NCI-H1694 (cell line): ENCODE measurements at regions not wholly inside any gene's neighbourhood (a gene's known extent, or its start where the extent isn't known, plus 50 kb on each side); places are given as distances from the start of the nearest gene placed in this dataset.
A peak's percentile ranks its signal among the peaks of the same experiment; 100 is the strongest.
"Not testable (repeated sequence)": the region's sequence is repeated elsewhere in the genome, so short reads cannot be mapped to it uniquely, and the experiment has no call there.

Experiments
- DNase-seq: peaks from one replicate; lab custom pipeline; 2025; lab: John Stamatoyannopoulos, UW

- DNase-seq, result no peak
These were observed 226.5 kb upstream of the STEAP1 start for GRCh38 chr7:89927762-89928161.

- DNase-seq, result no peak
These were observed 225.8 kb upstream of the STEAP1 start for GRCh38 chr7:89928451-89928850.

DNA sequence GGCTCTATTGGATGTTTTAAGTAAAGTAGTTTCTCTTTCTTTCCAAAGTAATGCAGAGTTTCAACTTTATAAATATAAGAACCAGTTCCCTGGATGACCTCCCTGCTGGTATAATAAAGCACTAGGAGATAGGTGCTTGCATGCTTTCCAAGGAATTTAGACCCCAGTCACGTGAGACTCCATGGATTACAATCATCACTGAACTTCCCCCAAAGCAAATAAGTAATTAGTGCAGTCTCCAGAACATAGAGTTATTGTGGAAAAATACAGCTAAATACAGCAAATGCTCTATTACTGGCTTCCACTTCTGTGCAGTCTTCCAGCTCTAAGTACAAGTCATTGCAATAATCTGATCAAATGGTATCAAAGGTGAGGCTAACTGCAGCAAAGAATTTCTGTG is 220.2 kb upstream of the STEAP1 start:
- no peak for DNase-seq

DNA sequence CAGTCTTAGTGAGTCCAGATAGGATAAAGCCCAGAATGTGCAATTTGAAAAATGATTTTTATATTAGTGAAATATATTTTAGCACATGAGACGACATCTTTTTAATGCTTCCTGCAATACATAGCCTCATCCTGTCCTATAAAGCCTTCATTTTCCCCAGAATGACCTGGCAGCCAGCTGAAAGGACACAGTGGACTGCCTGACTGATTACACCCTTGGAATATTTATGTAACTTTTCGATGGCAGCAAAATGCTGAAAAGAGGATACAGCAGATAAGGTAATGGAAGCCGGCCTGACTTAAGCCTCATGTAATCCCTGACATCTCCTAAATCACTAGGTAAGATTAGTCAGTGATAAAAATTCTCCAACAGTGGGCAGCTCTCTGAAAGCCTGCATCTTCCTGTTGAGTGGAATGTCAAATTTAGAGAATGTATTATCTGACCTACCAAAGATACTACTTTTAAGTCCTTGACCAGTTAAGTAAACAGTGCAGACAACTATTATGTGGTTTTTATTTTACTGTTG is 210.7 kb upstream of the STEAP1 start:
- no peak for DNase-seq

- DNase-seq, result no peak
These were observed 195.7 kb upstream of the STEAP1 start for GRCh38 chr7:89958525-89959068.

GRCh38 chr7:89966067-89966664 is 188.1 kb upstream of the STEAP1 start:
- no peak for DNase-seq

GRCh38 chr7:89975577-89975976 is 178.7 kb upstream of the STEAP1 start:
- no peak for DNase-seq

GRCh38 chr7:89987665-89988064 is 166.6 kb upstream of the STEAP1 start:
- DNase-seq, result no peak

- no peak for DNase-seq
These were observed 166.2 kb upstream of the STEAP1 start for GRCh38 chr7:89988074-89988473.

GRCh38 chr7:89989454-89989853 is 164.8 kb upstream of the STEAP1 start:
- no peak for DNase-seq

GRCh38 chr7:89994483-89994882 is 159.8 kb upstream of the STEAP1 start:
- no peak for DNase-seq

GRCh38 chr7:89998554-89998953 is 155.7 kb upstream of the STEAP1 start:
- no peak for DNase-seq

- peak; percentile 16 for DNase-seq
These were observed 148.4 kb upstream of the STEAP1 start for GRCh38 chr7:90005836-90006235.

- DNase-seq, result no peak
These were observed 147.1 kb upstream of the STEAP1 start for GRCh38 chr7:90007001-90007654.

- DNase-seq, result no peak
These were observed 146.4 kb upstream of the STEAP1 start for GRCh38 chr7:90007831-90008230.

DNA sequence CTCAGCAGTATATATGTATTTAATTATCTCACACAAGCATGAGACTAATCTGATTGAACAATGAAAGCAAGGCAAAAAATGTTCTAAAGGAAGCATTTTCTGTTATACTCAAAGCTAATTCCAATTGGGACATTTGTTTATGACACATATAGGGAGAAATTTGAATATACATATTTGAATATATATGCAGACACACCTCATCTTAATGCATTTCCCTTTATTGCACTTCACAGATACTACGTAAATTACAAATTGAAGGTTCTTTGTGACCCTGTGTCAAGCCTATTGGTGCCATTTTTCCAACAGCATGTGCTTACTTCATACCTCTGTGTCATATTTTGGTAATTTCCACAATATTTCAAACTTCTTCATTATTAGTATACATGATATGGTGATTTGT is 132.1 kb upstream of the STEAP1 start:
- DNase-seq, result no peak

DNA sequence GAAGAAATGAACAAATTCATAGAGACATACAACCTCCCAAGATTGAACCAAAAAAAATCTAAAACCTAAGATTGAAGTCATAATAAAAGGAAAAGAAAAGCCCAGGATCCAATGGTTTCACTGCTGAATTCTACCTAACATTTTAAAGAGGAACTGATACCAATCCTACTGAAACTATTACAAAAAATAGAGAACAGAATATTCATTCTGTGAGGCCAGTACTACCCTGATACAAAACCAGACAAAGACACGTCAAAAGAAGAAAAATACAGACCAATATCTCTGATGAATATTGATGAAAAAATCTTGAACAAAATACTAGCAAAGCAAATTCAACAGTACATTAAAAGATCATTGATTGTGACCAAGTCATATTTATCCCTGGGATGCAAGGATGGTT is 128.5 kb upstream of the STEAP1 start:
- DNase-seq, result no peak

GRCh38 chr7:90033850-90034249 is 120.4 kb upstream of the STEAP1 start:
- no peak for DNase-seq

GRCh38 chr7:90053094-90053493 is 101.2 kb upstream of the STEAP1 start:
- no peak for DNase-seq

DNA sequence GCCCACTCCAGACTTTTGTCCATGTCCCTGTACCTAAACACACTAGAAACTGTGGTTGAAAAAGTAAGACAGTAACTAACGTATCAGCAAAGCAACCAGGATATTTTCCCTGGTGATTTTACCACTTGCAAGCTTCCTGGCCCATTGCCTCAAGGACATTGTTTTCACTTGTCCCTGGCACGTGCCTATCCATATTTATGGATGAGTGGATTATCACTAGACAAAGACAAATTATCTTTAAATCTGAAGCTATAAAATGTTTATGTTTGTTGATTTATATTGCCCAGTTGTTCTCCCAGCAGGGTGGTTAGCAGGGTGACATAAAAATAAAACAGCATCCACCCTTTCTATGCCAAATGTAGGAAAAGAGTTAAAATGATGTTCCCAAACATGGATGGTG is 93.2 kb upstream of the STEAP1 start:
- no peak for DNase-seq

DNA sequence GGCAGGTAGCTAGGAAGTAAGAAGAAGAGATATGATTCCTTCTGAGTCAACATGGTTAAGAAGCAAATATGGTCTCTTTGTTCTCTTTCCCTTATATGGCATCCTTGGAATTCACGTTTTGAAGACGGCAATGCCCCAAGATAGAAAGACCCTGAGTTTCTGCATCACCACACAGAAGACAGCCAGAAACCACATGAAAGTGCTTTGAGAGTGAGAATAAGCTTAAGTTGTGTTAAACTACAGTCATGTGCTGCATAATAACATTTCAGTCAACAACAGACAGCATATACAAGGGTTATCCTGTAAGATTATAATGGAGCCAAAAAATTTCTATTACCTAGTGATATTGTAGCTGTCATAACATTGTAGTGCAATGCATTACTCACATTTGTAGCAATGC is 89.9 kb upstream of the STEAP1 start:
- no peak for DNase-seq

DNA sequence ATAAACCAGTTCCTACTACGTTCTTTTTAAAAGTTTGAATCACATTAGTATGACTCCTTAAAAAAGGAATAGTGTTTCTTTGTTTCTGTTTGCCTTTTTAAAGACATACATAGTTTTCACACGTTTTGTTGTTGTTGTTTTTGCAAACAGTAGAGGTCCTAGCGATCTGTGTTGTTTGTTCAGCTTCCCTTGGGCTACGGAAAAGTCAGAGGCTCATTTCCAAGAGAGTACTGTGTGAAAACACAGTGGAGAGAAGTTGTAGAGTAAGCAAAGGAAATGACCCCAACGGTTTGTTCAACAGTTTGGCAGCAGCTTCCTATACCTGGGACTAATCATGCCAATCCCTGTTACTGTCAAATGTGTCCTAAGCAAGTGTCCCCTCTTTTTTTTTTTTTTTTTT is 87.1 kb upstream of the STEAP1 start:
- DNase-seq, result no peak

- not testable (repeated sequence) for DNase-seq
These were observed 84.0 kb upstream of the STEAP1 start for GRCh38 chr7:90070238-90070637.

DNA sequence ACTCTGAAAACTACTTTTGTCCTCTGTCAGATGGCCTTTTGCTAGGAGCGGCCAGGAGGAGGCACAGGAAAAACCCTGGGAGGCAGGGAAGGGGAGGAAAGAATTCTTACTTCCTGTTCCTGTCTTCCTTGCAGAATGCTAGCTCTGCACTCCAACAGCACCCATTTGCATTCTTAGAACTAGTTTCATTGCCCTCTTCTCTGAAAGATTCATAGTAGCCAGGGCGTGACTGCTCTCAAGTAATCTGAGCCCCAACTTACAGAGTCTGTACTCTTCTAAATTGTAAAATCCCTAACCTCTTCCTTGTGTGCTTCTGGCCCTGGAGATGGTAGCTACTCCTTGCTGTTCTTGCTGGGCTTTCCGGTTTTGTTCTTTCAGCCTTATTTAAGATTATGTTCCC is 75.3 kb upstream of the STEAP1 start:
- DNase-seq, result no peak
